ENCODE measurements at regions not wholly inside any gene's neighbourhood (a gene's known extent, or its start where the extent isn't known, plus 50 kb on each side); places are given as distances from the start of the nearest gene placed in this dataset.

GRCh38 chr10:10776363-10776762 lies 241.3 kb upstream of the CELF2 start:
- dilution Hi-C loops (cut with HindIII; ENCODE audit: low sequenced_read_pairs, unreplicated experiment) (no loop called here), in situ Hi-C loops (cut with MboI; ENCODE audit: low sequenced_read_pairs) (no loop called here), intact Hi-C loops (cut with micrococcal nuclease) (no loop called here)
- no peaks in the 10 kb centered on the region for H3K9me1 ChIP-seq (ENCODE audit: insufficient read depth, low read length)
- H3K79me1 ChIP-seq (ENCODE audit: low read depth in 1 of 2, low read length in 2 of 2) = no peaks in the 10 kb centered on the region
- H2AK5ac ChIP-seq (ENCODE audit: low read depth, low read length) = no peak overlapping the region
- H2BK5ac ChIP-seq (ENCODE audit: low read depth, low read length, poor library complexity, severe bottlenecking) = no peak overlapping the region
- no peak overlapping the region for H4K8ac ChIP-seq (ENCODE audit: low read depth in 2 of 2, low read length in 2 of 2)
- no peak overlapping the region for H2AFZ ChIP-seq (replicated peaks; ENCODE audit: low read length, poor library complexity)
- H2BK120ac ChIP-seq (ENCODE audit: low read depth, low read length) = no peak overlapping the region
- TF ChIP-seq, protein P1, sequence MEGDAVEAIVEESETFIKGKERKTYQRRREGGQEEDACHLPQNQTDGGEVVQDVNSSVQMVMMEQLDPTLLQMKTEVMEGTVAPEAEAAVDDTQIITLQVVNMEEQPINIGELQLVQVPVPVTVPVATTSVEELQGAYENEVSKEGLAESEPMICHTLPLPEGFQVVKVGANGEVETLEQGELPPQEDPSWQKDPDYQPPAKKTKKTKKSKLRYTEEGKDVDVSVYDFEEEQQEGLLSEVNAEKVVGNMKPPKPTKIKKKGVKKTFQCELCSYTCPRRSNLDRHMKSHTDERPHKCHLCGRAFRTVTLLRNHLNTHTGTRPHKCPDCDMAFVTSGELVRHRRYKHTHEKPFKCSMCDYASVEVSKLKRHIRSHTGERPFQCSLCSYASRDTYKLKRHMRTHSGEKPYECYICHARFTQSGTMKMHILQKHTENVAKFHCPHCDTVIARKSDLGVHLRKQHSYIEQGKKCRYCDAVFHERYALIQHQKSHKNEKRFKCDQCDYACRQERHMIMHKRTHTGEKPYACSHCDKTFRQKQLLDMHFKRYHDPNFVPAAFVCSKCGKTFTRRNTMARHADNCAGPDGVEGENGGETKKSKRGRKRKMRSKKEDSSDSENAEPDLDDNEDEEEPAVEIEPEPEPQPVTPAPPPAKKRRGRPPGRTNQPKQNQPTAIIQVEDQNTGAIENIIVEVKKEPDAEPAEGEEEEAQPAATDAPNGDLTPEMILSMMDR (conservative IDR thresholded peaks at IDR 0.05; ENCODE audit: low read depth, low read length) = no peak
- TF ChIP-seq FOS (IDR thresholded peaks at IDR 0.05; ENCODE audit: low read depth, low read length) = no peak
- no peak for TF ChIP-seq RFX5 (IDR thresholded peaks at IDR 0.05; ENCODE audit: low read depth, low read length)
- peak; percentile 62 for TF ChIP-seq MAFK (IDR thresholded peaks at IDR 0.05; ENCODE audit: low read depth, low read length)
- ChIA-PET POLR2A (ENCODE audit: unreplicated experiment) (no interaction called here), CTCF (interaction anchor here (0.5 kb wide), 1 partner anchor 11 kb away, joined by 3 read pairs; no protein-coding TSS in a partner anchor)
- H2BK15ac ChIP-seq (ENCODE audit: low read depth, low read length) = no peak overlapping the region
- no peaks in the 10 kb centered on the region for H3K27me3 ChIP-seq (ENCODE audit: control insufficient read depth, insufficient read depth, low read length)
- ATAC-seq (ENCODE audit: low read depth) (no peak), DNase-seq (no peak)
- H3K4me3 ChIP-seq (ENCODE audit: insufficient read depth, low read depth, low read length) = no peak overlapping the region
- H3K23ac ChIP-seq (ENCODE audit: low read depth, low read length) = no peak overlapping the region
- WGBS, 2 experiments (ENCODE audit: extremely low coverage in 2 of 2, insufficient read length in 1 of 2) = no CpG with 5 or more reads among the region's 9 CpGs
- H3K56ac ChIP-seq (ENCODE audit: extremely low read depth, insufficient read depth, low read length) = no peak overlapping the region
- H2BK20ac ChIP-seq (ENCODE audit: low read depth, low read length) = no peak overlapping the region
- no peak overlapping the region for H3K9ac ChIP-seq (ENCODE audit: low read depth, low read length)
- H3K36me3 ChIP-seq (ENCODE audit: control insufficient read depth, insufficient read depth, low read length) = no peaks in the 10 kb centered on the region
- H2AK9ac ChIP-seq (replicated peaks; ENCODE audit: low read depth, low read length, poor library complexity) = no peak overlapping the region
- H3K4me1 ChIP-seq (ENCODE audit: control insufficient read depth, insufficient read depth, low read length) = peaks cover 5% of the 10 kb centered on the region; the same call in 1 of the 2 replicates
- no peaks in the 10 kb centered on the region for H3K9me3 ChIP-seq (ENCODE audit: control insufficient read depth, insufficient read depth, low read length)
- no peak overlapping the region for H4K5ac ChIP-seq (ENCODE audit: low read depth, low read length)
- BruUV-seq (replicated peaks) = no TSS peak
- no peak overlapping the region for H3K18ac ChIP-seq (ENCODE audit: low read depth, low read length)
- no peak overlapping the region for H3K27ac ChIP-seq (ENCODE audit: insufficient read depth, low read length)
- H4K20me1 ChIP-seq (ENCODE audit: insufficient read depth, low read length) = no peaks in the 10 kb centered on the region
- H4K91ac ChIP-seq (ENCODE audit: insufficient read depth, low read depth, low read length) = no peak overlapping the region
- no peak overlapping the region for H3K4me2 ChIP-seq (ENCODE audit: low read depth, low read length)
- no peak overlapping the region for H3K14ac ChIP-seq (replicated peaks; ENCODE audit: low read depth, low read length)
- H3K4ac ChIP-seq (ENCODE audit: low read depth, low read length) = no peak overlapping the region

All from IMR-90 (cell line).